Liver (tissue), 8 donors: ENCODE measurements at regions not wholly inside any gene's neighbourhood (a gene's known extent, or its start where the extent isn't known, plus 50 kb on each side); places are given as distances from the start of the nearest gene placed in this dataset.

Experiments used
- DNase-seq: peaks from one replicate; pipeline ENCODE4 v3.0.0-alpha.2; 2017; ENCODE audit warnings: low spot score
- H3K27ac ChIP-seq, 2 donors: one replicate each; pipeline ENCODE4 v1.7.0; 2013; ENCODE audit warnings: inconsistent platforms in 2 of 2, low read length in 2 of 2, control low read depth in 1 of 2, low read depth in 1 of 2, mild to moderate bottlenecking in 1 of 2
- H3K27me3 ChIP-seq, 4 donors: one replicate each; pipeline versions ENCODE4 v1.6.1 to v1.7.0; 2013; ENCODE audit warnings: low read length in 3 of 4, inconsistent platforms in 1 of 4, mild to moderate bottlenecking in 1 of 4, moderate library complexity in 1 of 4; ENCODE audit not compliant: control insufficient read depth in 4 of 4, insufficient read depth in 4 of 4
- H3K36me3 ChIP-seq, 4 donors: one replicate each; pipeline versions ENCODE4 v1.6.1 to v1.7.0; 2013; ENCODE audit warnings: low read length in 3 of 4, mild to moderate bottlenecking in 3 of 4, low read depth in 1 of 4, moderate library complexity in 1 of 4; ENCODE audit not compliant: control insufficient read depth in 4 of 4, insufficient read depth in 3 of 4
- H3K4me1 ChIP-seq, 4 donors: one replicate each; pipeline versions ENCODE4 v1.6.1 to v1.7.0; 2013; ENCODE audit warnings: low read length in 3 of 4, mild to moderate bottlenecking in 3 of 4, moderate library complexity in 1 of 4; ENCODE audit not compliant: control insufficient read depth in 4 of 4, insufficient read depth in 4 of 4
- H3K4me3 ChIP-seq, 3 donors: one replicate each; pipeline versions ENCODE4 v1.6.1 to v1.7.0; 2013; ENCODE audit warnings: low read length in 3 of 3, control low read depth in 1 of 3, low read depth in 1 of 3, mild to moderate bottlenecking in 1 of 3
- H3K9ac ChIP-seq, 2 donors: one replicate each; pipeline ENCODE4 v1.7.0; 2013; ENCODE audit warnings: low read length in 2 of 2, mild to moderate bottlenecking in 2 of 2, moderate library complexity in 2 of 2, control low read depth in 1 of 2, low read depth in 1 of 2
- H3K9me3 ChIP-seq, 4 donors: one replicate each; pipeline versions ENCODE4 v1.6.1 to v1.7.0; 2013; ENCODE audit warnings: low read length in 3 of 4; ENCODE audit not compliant: control insufficient read depth in 4 of 4
- CTCF ChIP-seq: fragments of 150-350 bp; IDR thresholded peaks from 2 replicates; pipeline ENCODE4 v1.5.1; 2017; ENCODE audit warnings: improper control_type of control experiment, low read depth, low read length; ENCODE audit not compliant: missing input control
- EGR1 ChIP-seq, 2 donors: IDR thresholded peaks; 2 replicates each; pipeline ENCODE4 v1.6.1; 2016 to 2018; ENCODE audit warnings: antibody characterized with exemption in 2 of 2, low read depth in 2 of 2
- FOXA1 ChIP-seq: IDR thresholded peaks from 2 replicates; pipeline ENCODE4 v1.6.1; 2016; ENCODE audit warnings: antibody characterized with exemption
- FOXA2 ChIP-seq: IDR thresholded peaks from 2 replicates; pipeline ENCODE4 v1.6.1; 2016; ENCODE audit warnings: antibody characterized with exemption
- GABPA ChIP-seq, 2 donors: IDR thresholded peaks in 1 of 2; conservative IDR thresholded peaks in 1 of 2; 2 replicates each; pipeline ENCODE4 v1.6.1; 2016; ENCODE audit warnings: antibody characterized with exemption in 2 of 2, mild to moderate bottlenecking in 1 of 2, moderate library complexity in 1 of 2
- HNF4A ChIP-seq, 2 donors: conservative IDR thresholded peaks; 2 replicates each; pipeline ENCODE4 v1.6.1; 2016; ENCODE audit warnings: antibody characterized with exemption in 2 of 2, mild to moderate bottlenecking in 2 of 2
- HNF4G ChIP-seq: IDR thresholded peaks from 2 replicates; pipeline ENCODE4 v1.6.1; 2016; ENCODE audit warnings: antibody characterized with exemption
- JUND ChIP-seq, 2 donors: IDR thresholded peaks; 2 replicates each; pipeline ENCODE4 v1.6.1; 2016; ENCODE audit warnings: antibody characterized with exemption in 2 of 2
- NR2F2 ChIP-seq: IDR thresholded peaks from 2 replicates; pipeline ENCODE4 v1.6.1; 2016; ENCODE audit warnings: antibody characterized with exemption
- RAD21 ChIP-seq, 2 donors: IDR thresholded peaks; 2 replicates each; pipeline ENCODE4 v1.6.1; 2016; ENCODE audit warnings: antibody characterized with exemption in 2 of 2, mild to moderate bottlenecking in 2 of 2
- RXRA ChIP-seq, 2 donors: IDR thresholded peaks; 2 replicates each; pipeline ENCODE4 v1.6.1; 2017 to 2018; ENCODE audit warnings: antibody characterized with exemption in 2 of 2, mild to moderate bottlenecking in 1 of 2
- SP1 ChIP-seq: IDR thresholded peaks from 2 replicates; pipeline ENCODE4 v1.6.1; 2018; ENCODE audit warnings: antibody characterized with exemption, mild to moderate bottlenecking
- TAF1 ChIP-seq: conservative IDR thresholded peaks from 2 replicates; pipeline ENCODE4 v1.6.1; 2016; ENCODE audit warnings: antibody characterized with exemption, mild to moderate bottlenecking
- YY1 ChIP-seq: IDR thresholded peaks from 2 replicates; pipeline ENCODE4 v1.6.1; 2016; ENCODE audit warnings: antibody characterized with exemption, mild to moderate bottlenecking
- WGBS: extraction: QIAGEN DNeasy Blood & Tissue Kit; methylation state at CpG from one replicate; pipeline ENCODE4 v1.1.7; 2013; 5-methylcytosine and 5-hydroxymethylcytosine counted together
- TF ChIP-seq, protein P1 (sequence below): IDR thresholded peaks from 2 replicates; pipeline ENCODE4 v1.6.1; 2016; ENCODE audit warnings: antibody characterized with exemption, mild to moderate bottlenecking
- TF ChIP-seq, protein P2 (sequence below): IDR thresholded peaks from 2 replicates; pipeline ENCODE4 v1.6.1; 2016; ENCODE audit warnings: antibody characterized with exemption
- TF ChIP-seq, protein P3 (sequence below): IDR thresholded peaks from 2 replicates; pipeline ENCODE4 v1.6.1; 2016; ENCODE audit warnings: antibody characterized with exemption
- TF ChIP-seq, protein P4 (sequence below): IDR thresholded peaks from 2 replicates; pipeline ENCODE4 v1.6.1; 2016; ENCODE audit warnings: antibody characterized with exemption
- donor health status: healthy.
- donor health status: healthy.
- donor health status: healthy.
- donor health status: healthy.
- donor health status: healthy.

GRCh38 chr1:164472841-164473240 lies 86.1 kb upstream of the PBX1 start (continued):
- TF ChIP-seq, protein P1, sequence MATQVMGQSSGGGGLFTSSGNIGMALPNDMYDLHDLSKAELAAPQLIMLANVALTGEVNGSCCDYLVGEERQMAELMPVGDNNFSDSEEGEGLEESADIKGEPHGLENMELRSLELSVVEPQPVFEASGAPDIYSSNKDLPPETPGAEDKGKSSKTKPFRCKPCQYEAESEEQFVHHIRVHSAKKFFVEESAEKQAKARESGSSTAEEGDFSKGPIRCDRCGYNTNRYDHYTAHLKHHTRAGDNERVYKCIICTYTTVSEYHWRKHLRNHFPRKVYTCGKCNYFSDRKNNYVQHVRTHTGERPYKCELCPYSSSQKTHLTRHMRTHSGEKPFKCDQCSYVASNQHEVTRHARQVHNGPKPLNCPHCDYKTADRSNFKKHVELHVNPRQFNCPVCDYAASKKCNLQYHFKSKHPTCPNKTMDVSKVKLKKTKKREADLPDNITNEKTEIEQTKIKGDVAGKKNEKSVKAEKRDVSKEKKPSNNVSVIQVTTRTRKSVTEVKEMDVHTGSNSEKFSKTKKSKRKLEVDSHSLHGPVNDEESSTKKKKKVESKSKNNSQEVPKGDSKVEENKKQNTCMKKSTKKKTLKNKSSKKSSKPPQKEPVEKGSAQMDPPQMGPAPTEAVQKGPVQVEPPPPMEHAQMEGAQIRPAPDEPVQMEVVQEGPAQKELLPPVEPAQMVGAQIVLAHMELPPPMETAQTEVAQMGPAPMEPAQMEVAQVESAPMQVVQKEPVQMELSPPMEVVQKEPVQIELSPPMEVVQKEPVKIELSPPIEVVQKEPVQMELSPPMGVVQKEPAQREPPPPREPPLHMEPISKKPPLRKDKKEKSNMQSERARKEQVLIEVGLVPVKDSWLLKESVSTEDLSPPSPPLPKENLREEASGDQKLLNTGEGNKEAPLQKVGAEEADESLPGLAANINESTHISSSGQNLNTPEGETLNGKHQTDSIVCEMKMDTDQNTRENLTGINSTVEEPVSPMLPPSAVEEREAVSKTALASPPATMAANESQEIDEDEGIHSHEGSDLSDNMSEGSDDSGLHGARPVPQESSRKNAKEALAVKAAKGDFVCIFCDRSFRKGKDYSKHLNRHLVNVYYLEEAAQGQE = no peak
- TF ChIP-seq YY1 = no peak
- no peak for TF ChIP-seq TAF1

DNA sequence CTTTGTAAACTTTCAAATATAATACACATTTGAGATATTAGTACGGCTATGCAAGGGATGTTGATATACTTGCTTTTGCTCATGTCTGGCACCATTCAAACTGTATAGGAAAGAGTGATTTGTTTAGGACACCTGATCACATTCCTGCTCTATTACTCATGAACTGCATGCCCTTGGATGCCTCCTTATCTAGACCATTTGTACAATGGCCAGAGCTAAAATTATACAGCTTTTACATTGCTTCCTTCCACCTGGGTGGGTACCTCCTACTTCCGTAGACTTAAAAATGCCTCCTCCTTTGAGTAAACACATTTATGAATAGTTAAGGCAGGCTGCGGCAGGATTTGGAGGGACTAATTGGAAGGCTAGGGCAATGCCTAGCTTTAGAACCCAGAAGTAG lies 85.4 kb upstream of the PBX1 start:
- no peaks in the 10 kb centered on the region for H3K4me1 ChIP-seq
- DNase-seq = no peak
- 81% methylated on average over 3 of the region's 3 CpGs for WGBS
- peaks cover 0 to 7% (median 0%) of the 10 kb centered on the region in 4 donors for H3K27me3 ChIP-seq
- H3K27ac ChIP-seq = no peak overlapping the region
- H3K4me3 ChIP-seq = no peak overlapping the region
- H3K9me3 ChIP-seq = no peaks in the 10 kb centered on the region
- no peak overlapping the region for H3K9ac ChIP-seq
- no peaks in the 10 kb centered on the region for H3K36me3 ChIP-seq
- TF ChIP-seq RXRA (IDR thresholded peaks at IDR 0.05) (no peak), FOXA2 (no peak), NR2F2 (no peak), YY1 (no peak), CTCF (no peak), HNF4A (conservative IDR thresholded peaks at IDR 0.05) (no peak), RAD21 (IDR thresholded peaks at IDR 0.05) (no peak), SP1 (no peak), EGR1 (IDR thresholded peaks at IDR 0.05; ENCODE audit: low read depth in 2 of 2) (no peak), TAF1 (no peak), FOXA1 (no peak), HNF4G (no peak), JUND (IDR thresholded peaks at IDR 0.05) (no peak), GABPA (IDR thresholded peaks at IDR 0.05 in 1 of 2, conservative IDR thresholded peaks at IDR 0.05 in 1 of 2) (no peak)
- TF ChIP-seq, protein P2, sequence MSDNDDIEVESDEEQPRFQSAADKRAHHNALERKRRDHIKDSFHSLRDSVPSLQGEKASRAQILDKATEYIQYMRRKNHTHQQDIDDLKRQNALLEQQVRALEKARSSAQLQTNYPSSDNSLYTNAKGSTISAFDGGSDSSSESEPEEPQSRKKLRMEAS = no peak
- TF ChIP-seq, protein P1 = no peak
- TF ChIP-seq, protein P3, sequence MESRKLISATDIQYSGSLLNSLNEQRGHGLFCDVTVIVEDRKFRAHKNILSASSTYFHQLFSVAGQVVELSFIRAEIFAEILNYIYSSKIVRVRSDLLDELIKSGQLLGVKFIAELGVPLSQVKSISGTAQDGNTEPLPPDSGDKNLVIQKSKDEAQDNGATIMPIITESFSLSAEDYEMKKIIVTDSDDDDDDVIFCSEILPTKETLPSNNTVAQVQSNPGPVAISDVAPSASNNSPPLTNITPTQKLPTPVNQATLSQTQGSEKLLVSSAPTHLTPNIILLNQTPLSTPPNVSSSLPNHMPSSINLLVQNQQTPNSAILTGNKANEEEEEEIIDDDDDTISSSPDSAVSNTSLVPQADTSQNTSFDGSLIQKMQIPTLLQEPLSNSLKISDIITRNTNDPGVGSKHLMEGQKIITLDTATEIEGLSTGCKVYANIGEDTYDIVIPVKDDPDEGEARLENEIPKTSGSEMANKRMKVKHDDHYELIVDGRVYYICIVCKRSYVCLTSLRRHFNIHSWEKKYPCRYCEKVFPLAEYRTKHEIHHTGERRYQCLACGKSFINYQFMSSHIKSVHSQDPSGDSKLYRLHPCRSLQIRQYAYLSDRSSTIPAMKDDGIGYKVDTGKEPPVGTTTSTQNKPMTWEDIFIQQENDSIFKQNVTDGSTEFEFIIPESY = no peak
- TF ChIP-seq, protein P4, sequence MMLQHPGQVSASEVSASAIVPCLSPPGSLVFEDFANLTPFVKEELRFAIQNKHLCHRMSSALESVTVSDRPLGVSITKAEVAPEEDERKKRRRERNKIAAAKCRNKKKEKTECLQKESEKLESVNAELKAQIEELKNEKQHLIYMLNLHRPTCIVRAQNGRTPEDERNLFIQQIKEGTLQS = no peak
